ENCODE measurements at regions not wholly inside any gene's neighbourhood (a gene's known extent, or its start where the extent isn't known, plus 50 kb on each side); places are given as distances from the start of the nearest gene placed in this dataset.

DNA sequence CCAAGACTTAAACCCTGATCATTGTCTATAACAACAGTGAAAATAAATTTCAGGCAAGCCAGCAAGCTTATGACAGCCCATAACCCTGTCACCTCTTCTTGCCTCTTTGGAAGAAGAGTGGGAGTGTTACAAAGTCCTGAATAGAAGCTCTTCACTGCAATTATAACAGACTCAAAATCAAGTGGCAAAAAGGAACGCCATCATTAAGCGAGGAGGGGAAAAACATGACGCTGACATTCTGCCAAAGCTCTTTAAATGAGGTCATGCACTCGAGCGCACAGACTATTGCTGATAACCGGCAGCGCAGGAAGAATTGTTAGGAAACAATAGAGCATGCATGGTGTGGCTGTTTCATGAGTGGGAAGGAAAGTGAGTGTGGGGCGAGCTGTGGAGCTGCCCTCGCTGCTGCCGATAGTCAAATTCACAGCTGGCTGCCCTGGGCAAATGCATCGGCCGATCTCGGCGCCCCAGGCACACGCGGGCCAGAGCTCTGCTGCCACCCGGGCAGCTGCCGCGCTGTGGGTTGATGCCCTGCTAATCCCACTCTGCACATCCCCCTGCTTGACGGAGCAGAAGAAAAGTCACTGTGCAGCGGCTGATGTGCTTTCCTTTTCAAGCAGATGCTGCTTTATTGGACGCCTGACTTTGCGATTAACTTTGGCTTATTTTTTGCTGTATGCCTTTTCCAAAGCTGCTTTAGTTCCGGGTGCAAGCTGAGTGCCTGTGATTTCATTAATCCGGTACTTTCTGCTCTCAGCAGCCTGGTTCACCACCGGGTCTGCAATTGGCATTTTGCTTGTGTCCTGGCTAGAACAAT, 102.4 kb upstream of the ST6GALNAC5 start:
- TF ChIP-seq, protein P1, sequence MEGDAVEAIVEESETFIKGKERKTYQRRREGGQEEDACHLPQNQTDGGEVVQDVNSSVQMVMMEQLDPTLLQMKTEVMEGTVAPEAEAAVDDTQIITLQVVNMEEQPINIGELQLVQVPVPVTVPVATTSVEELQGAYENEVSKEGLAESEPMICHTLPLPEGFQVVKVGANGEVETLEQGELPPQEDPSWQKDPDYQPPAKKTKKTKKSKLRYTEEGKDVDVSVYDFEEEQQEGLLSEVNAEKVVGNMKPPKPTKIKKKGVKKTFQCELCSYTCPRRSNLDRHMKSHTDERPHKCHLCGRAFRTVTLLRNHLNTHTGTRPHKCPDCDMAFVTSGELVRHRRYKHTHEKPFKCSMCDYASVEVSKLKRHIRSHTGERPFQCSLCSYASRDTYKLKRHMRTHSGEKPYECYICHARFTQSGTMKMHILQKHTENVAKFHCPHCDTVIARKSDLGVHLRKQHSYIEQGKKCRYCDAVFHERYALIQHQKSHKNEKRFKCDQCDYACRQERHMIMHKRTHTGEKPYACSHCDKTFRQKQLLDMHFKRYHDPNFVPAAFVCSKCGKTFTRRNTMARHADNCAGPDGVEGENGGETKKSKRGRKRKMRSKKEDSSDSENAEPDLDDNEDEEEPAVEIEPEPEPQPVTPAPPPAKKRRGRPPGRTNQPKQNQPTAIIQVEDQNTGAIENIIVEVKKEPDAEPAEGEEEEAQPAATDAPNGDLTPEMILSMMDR (IDR thresholded peaks at IDR 0.05), result no peak
- no peak for TF ChIP-seq POLR2A (IDR thresholded peaks at IDR 0.05)
